Panc1 (cell line): ENCODE measurements at regions not wholly inside any gene's neighbourhood (a gene's known extent, or its start where the extent isn't known, plus 50 kb on each side); places are given as distances from the start of the nearest gene placed in this dataset.

ENCODE experiments used
- ATAC-seq: fragments of 200-7000 bp; cut with Tn5 transposase; 2 replicates; pipeline ENCODE4 v1.9.1; 2020; ENCODE audit warnings: mild to moderate bottlenecking, moderate library complexity
- BruUV-seq: library from RNA; stranded (reverse); fragments of 400-500 nt; replicated peaks from 2 replicates; lab custom pipeline; 2021; lab: Mats Ljungman, UMichigan
- CTCF ChIA-PET: fragments of 300-600 bp; sonication (Branson Sonifier 250); formaldehyde crosslinking; loops from one replicate; lab custom pipeline; 2022; ENCODE audit warnings: antibody characterized with exemption; lab: Charles Lee
- POLR2A ChIA-PET: fragments of 300-600 bp; sonication (Branson Sonifier 250); formaldehyde crosslinking; loops from one replicate; lab custom pipeline; 2022; ENCODE audit warnings: antibody characterized with exemption; lab: Charles Lee
- DNase-seq: peaks from one replicate; pipeline ENCODE4 v3.0.0-alpha.2; 2010; ENCODE audit warnings: low read depth, low spot score
- H3K27ac ChIP-seq: 2 replicates; pipeline ENCODE4 v1.5.1; 2011; ENCODE audit warnings: mild to moderate bottlenecking, low read length, inconsistent platforms
- H3K27me3 ChIP-seq: fragments of 200-500 bp; sonication (Bioruptor generic); 2 replicates; pipeline ENCODE4 v1.6.0; 2014; ENCODE audit warnings: low read length, inconsistent platforms; ENCODE audit not compliant: control insufficient read depth, insufficient read depth
- H3K36me3 ChIP-seq: fragments of 200-500 bp; sonication (Bioruptor generic); 2 replicates; pipeline ENCODE4 v1.5.1; 2014; ENCODE audit warnings: inconsistent platforms, mild to moderate bottlenecking, low read length, moderate library complexity; ENCODE audit not compliant: control insufficient read depth, insufficient read depth
- H3K4me1 ChIP-seq: 2 replicates; pipeline ENCODE4 v1.5.1; 2011; ENCODE audit warnings: inconsistent platforms, mild to moderate bottlenecking, low read length, moderate library complexity; ENCODE audit not compliant: control insufficient read depth, insufficient read depth
- H3K4me3 ChIP-seq, 2 experiments: 2 replicates each; pipeline ENCODE4 v1.5.1; 2011 to 2012; ENCODE audit warnings: low read depth in 2 of 2, low read length in 2 of 2, mild to moderate bottlenecking in 2 of 2, inconsistent platforms in 1 of 2, moderate library complexity in 1 of 2
- H3K9me3 ChIP-seq: fragments of 200-500 bp; sonication (Bioruptor generic); 2 replicates; pipeline ENCODE4 v1.5.1; 2014; ENCODE audit warnings: low read depth, mild to moderate bottlenecking, inconsistent platforms, low read length, moderate library complexity; ENCODE audit not compliant: control insufficient read depth, insufficient read depth
- POLR2AphosphoS5 ChIP-seq: IDR thresholded peaks from 2 replicates; pipeline ENCODE4 v1.6.1; 2012; ENCODE audit warnings: mild to moderate bottlenecking, low read depth, low read length, moderate library complexity
- SIN3A ChIP-seq: IDR thresholded peaks from 2 replicates; pipeline ENCODE4 v1.6.1; 2012; ENCODE audit warnings: low read depth, mild to moderate bottlenecking, low read length, moderate library complexity, borderline replicate concordance; ENCODE audit not compliant: insufficient read depth
- TCF7L2 ChIP-seq: IDR thresholded peaks from 2 replicates; pipeline ENCODE4 v1.6.1; 2011; ENCODE audit warnings: mild to moderate bottlenecking, low read depth, low read length, inconsistent platforms
- in situ Hi-C: cut with HindIII; loops from 2 replicates; pipeline ENCODE4 v1.10.0; 2016; ENCODE audit warnings: low sequenced_read_pairs, low pct_unique_long_range_greater_than_20kb
- intact Hi-C: fragments of 100-400 bp; cut with micrococcal nuclease; formaldehyde crosslinking; loops from one replicate; pipeline ENCODE4 v1.10.0; 2022; ENCODE audit not compliant: unreplicated experiment
- TF ChIP-seq, protein P1 (sequence below), 2 experiments: IDR thresholded peaks; 2 replicates each; pipeline ENCODE4 v1.6.1; 2011 to 2012; ENCODE audit warnings: low read depth in 2 of 2, control low read depth in 1 of 2, low read length in 1 of 2, mild to moderate bottlenecking in 1 of 2, moderate library complexity in 1 of 2; ENCODE audit not compliant: insufficient read depth in 1 of 2
- TF ChIP-seq, protein P2 (sequence below): fragments of 450-650 bp; IDR thresholded peaks from 2 replicates; pipeline ENCODE4 v1.5.1; 2017; ENCODE audit warnings: mild to moderate bottlenecking

GRCh38 chr13:112252804-112253590, 123.2 kb upstream of the SPACA7 start:
- BruUV-seq: no TSS peak

GRCh38 chr13:112253631-112254030, 122.5 kb upstream of the SPACA7 start:
- no peak for TF ChIP-seq SIN3A
- TF ChIP-seq, protein P1, sequence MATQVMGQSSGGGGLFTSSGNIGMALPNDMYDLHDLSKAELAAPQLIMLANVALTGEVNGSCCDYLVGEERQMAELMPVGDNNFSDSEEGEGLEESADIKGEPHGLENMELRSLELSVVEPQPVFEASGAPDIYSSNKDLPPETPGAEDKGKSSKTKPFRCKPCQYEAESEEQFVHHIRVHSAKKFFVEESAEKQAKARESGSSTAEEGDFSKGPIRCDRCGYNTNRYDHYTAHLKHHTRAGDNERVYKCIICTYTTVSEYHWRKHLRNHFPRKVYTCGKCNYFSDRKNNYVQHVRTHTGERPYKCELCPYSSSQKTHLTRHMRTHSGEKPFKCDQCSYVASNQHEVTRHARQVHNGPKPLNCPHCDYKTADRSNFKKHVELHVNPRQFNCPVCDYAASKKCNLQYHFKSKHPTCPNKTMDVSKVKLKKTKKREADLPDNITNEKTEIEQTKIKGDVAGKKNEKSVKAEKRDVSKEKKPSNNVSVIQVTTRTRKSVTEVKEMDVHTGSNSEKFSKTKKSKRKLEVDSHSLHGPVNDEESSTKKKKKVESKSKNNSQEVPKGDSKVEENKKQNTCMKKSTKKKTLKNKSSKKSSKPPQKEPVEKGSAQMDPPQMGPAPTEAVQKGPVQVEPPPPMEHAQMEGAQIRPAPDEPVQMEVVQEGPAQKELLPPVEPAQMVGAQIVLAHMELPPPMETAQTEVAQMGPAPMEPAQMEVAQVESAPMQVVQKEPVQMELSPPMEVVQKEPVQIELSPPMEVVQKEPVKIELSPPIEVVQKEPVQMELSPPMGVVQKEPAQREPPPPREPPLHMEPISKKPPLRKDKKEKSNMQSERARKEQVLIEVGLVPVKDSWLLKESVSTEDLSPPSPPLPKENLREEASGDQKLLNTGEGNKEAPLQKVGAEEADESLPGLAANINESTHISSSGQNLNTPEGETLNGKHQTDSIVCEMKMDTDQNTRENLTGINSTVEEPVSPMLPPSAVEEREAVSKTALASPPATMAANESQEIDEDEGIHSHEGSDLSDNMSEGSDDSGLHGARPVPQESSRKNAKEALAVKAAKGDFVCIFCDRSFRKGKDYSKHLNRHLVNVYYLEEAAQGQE (IDR thresholded peaks at IDR 0.05; ENCODE audit: insufficient read depth in 1 of 2, low read depth in 2 of 2, low read length in 1 of 2): no peak
- Histone ChIP-seq H3K4me3 (no peak overlapping the region), H3K27me3 (peaks cover 2% of the 10 kb centered on the region; the same call in 1 of the 2 replicates), H3K27ac (no peak overlapping the region), H3K9me3 (no peaks in the 10 kb centered on the region), H3K36me3 (no peaks in the 10 kb centered on the region), H3K4me1 (no peaks in the 10 kb centered on the region)
- DNase-seq (no peak), ATAC-seq (no peak)
- BruUV-seq: no TSS peak
- in situ Hi-C loops: no loop called here
- POLR2A ChIA-PET: no interaction called here
- CTCF ChIA-PET: no interaction called here
- intact Hi-C loops: no loop called here

More at GRCh38 chr13:112252804-112253590, 123.2 kb upstream of the SPACA7 start:
- Histone ChIP-seq H3K4me1 (no peaks in the 10 kb centered on the region), H3K9me3 (no peaks in the 10 kb centered on the region), H3K36me3 (no peaks in the 10 kb centered on the region), H3K27ac (no peak overlapping the region), H3K27me3 (peaks cover 2% of the 10 kb centered on the region; the same call in 1 of the 2 replicates), H3K4me3 (no peak overlapping the region)
- in situ Hi-C loops (no loop called here), intact Hi-C loops (no loop called here)
- DNase-seq (no peak), ATAC-seq (no peak)
- TF ChIP-seq, protein P2, sequence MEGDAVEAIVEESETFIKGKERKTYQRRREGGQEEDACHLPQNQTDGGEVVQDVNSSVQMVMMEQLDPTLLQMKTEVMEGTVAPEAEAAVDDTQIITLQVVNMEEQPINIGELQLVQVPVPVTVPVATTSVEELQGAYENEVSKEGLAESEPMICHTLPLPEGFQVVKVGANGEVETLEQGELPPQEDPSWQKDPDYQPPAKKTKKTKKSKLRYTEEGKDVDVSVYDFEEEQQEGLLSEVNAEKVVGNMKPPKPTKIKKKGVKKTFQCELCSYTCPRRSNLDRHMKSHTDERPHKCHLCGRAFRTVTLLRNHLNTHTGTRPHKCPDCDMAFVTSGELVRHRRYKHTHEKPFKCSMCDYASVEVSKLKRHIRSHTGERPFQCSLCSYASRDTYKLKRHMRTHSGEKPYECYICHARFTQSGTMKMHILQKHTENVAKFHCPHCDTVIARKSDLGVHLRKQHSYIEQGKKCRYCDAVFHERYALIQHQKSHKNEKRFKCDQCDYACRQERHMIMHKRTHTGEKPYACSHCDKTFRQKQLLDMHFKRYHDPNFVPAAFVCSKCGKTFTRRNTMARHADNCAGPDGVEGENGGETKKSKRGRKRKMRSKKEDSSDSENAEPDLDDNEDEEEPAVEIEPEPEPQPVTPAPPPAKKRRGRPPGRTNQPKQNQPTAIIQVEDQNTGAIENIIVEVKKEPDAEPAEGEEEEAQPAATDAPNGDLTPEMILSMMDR: no peak
- TF ChIP-seq, protein P1 (IDR thresholded peaks at IDR 0.05; ENCODE audit: insufficient read depth in 1 of 2, low read depth in 2 of 2, low read length in 1 of 2): no peak
- TF ChIP-seq SIN3A (no peak), POLR2AphosphoS5 (no peak), TCF7L2 (no peak)
- CTCF ChIA-PET: no interaction called here
- POLR2A ChIA-PET: no interaction called here
